Bone marrow (tissue), 2 donors: ENCODE measurements at regions not wholly inside any gene's neighbourhood (a gene's known extent, or its start where the extent isn't known, plus 50 kb on each side); places are given as distances from the start of the nearest gene placed in this dataset.

Source experiments
- DNase-seq, 2 donors: peaks; one replicate each; lab custom pipeline; 2025; lab: John Stamatoyannopoulos, UW

- no peak for DNase-seq
These were observed 59.1 kb upstream of the FAM20A start for GRCh38 chr17:68660302-68660701.

- no peak for DNase-seq
These were observed 58.0 kb upstream of the FAM20A start for GRCh38 chr17:68658999-68659780.

- no peak for DNase-seq
These were observed 56.4 kb upstream of the FAM20A start for GRCh38 chr17:68657576-68657975.

GRCh38 chr17:68657166-68657565 lies 56.0 kb upstream of the FAM20A start:
- no peak for DNase-seq

DNA sequence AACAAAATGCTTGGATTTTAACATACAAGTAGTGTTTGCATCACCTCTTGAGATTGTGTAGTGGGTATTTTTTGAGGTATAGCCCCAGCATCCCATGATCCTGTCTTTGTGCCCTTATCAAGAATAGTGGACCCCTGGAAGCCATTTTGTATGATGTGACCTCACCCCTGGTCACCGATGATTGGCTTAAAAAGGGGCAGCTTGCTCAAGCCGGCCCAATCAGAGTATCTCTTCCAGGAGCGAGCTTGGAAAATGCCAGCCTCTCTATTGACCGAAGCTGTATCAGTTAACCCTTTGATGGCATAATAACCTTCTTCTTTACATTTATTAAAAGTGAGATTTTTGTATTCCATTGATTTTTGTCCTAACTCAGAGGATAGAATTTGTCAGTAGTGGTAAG lies 55.5 kb upstream of the FAM20A start:
- DNase-seq, result no peak
